DND-41 (cell line): ENCODE measurements at regions not wholly inside any gene's neighbourhood (a gene's known extent, or its start where the extent isn't known, plus 50 kb on each side); places are given as distances from the start of the nearest gene placed in this dataset.

Source experiments
- ATAC-seq: fragments of 200-7000 bp; cut with Tn5 transposase; 3 replicates; pipeline ENCODE4 v1.9.1; 2021; ENCODE audit warnings: low read depth; ENCODE audit not compliant: insufficient read depth
- DNase-seq: peaks from one replicate; pipeline ENCODE4 v3.0.0-alpha.2; 2020
- H2AFZ ChIP-seq: 2 replicates; pipeline ENCODE4 v1.6.0; 2012; ENCODE audit warnings: low read depth, low read length
- H3K27ac ChIP-seq: 2 replicates; pipeline ENCODE4 v1.5.1; 2012; ENCODE audit warnings: low read length, inconsistent platforms
- H3K27me3 ChIP-seq: fragments of 200-600 bp; sonication (generic); 2 replicates; pipeline ENCODE4 v1.6.0; 2012; ENCODE audit warnings: low read length, mild to moderate bottlenecking, inconsistent platforms; ENCODE audit not compliant: insufficient read depth, poor library complexity
- H3K36me3 ChIP-seq: 2 replicates; pipeline ENCODE4 v1.5.1; 2012; ENCODE audit warnings: low read length, inconsistent platforms; ENCODE audit not compliant: insufficient read depth
- H3K4me1 ChIP-seq: 2 replicates; pipeline ENCODE4 v1.5.1; 2012; ENCODE audit warnings: mild to moderate bottlenecking, low read length; ENCODE audit not compliant: insufficient read depth
- H3K4me2 ChIP-seq: 2 replicates; pipeline ENCODE4 v1.6.0; 2012; ENCODE audit warnings: mild to moderate bottlenecking, moderate library complexity, low read length, inconsistent platforms; ENCODE audit not compliant: insufficient read depth
- H3K4me3 ChIP-seq, 2 experiments: fragments of 200-600 bp in 1 of 2; shearing (Covaris generic) in 1 of 2; 2 replicates each; pipeline ENCODE4 v1.5.1; 2012 to 2016; ENCODE audit warnings: inconsistent platforms in 2 of 2, low read length in 2 of 2, mild to moderate bottlenecking in 2 of 2, low read depth in 1 of 2, moderate library complexity in 1 of 2
- H3K79me2 ChIP-seq: 2 replicates; pipeline ENCODE4 v1.6.0; 2012; ENCODE audit warnings: low read length, inconsistent platforms; ENCODE audit not compliant: insufficient read depth
- H3K9ac ChIP-seq: 2 replicates; pipeline ENCODE4 v1.6.0; 2012; ENCODE audit warnings: low read depth, mild to moderate bottlenecking, inconsistent platforms, low read length, moderate library complexity
- H3K9me3 ChIP-seq: 2 replicates; pipeline ENCODE4 v1.5.1; 2012; ENCODE audit warnings: low read length, moderate library complexity, mild to moderate bottlenecking, inconsistent platforms; ENCODE audit not compliant: insufficient read depth, severe bottlenecking
- H4K20me1 ChIP-seq: 2 replicates; pipeline ENCODE4 v1.6.0; 2012; ENCODE audit warnings: low read length; ENCODE audit not compliant: insufficient read depth
- CTCF ChIP-seq: IDR thresholded peaks from 2 replicates; pipeline ENCODE4 v1.5.1; 2012; ENCODE audit warnings: borderline replicate concordance, low read length, moderate library complexity, mild to moderate bottlenecking; ENCODE audit not compliant: poor library complexity, severe bottlenecking; ENCODE audit errors: extremely low read depth
- EZH2 ChIP-seq: IDR thresholded peaks from 3 replicates; pipeline ENCODE4 v1.6.1; 2012; ENCODE audit warnings: borderline replicate concordance, low read depth, mild to moderate bottlenecking, moderate library complexity, low read length, inconsistent platforms; ENCODE audit not compliant: severe bottlenecking

GRCh38 chr13:97171136-97171535 lies 51.0 kb upstream of the MBNL2 start:
- Histone ChIP-seq H3K9me3 (no peaks in the 10 kb centered on the region), H3K79me2 (no peaks in the 10 kb centered on the region), H3K27me3 (peaks cover 2% of the 10 kb centered on the region), H3K4me1 (no peaks in the 10 kb centered on the region), H3K4me3 (no peak overlapping the region), H3K27ac (no peak overlapping the region), H3K4me2 (no peak overlapping the region), H3K9ac (no peak overlapping the region), H2AFZ (no peak overlapping the region), H3K36me3 (no peaks in the 10 kb centered on the region), H4K20me1 (no peaks in the 10 kb centered on the region)
- ATAC-seq, result no peak
- TF ChIP-seq EZH2 (no peak), CTCF (no peak)
- no peak for DNase-seq
